Effector memory CD8-positive, alpha-beta T cell (primary cell): ENCODE measurements at regions not wholly inside any gene's neighbourhood (a gene's known extent, or its start where the extent isn't known, plus 50 kb on each side); places are given as distances from the start of the nearest gene placed in this dataset.
"Not testable (repeated sequence)": the region's sequence is repeated elsewhere in the genome, so short reads cannot be mapped to it uniquely, and the experiment has no call there.

Source experiments
- ATAC-seq: fragments of 150-1000 bp; cut with Tn5 transposase; replicated peaks from 2 replicates; pipeline ENCODE4 v1.10.0; 2021; ENCODE audit warnings: mild to moderate bottlenecking, moderate library complexity
- DNase-seq, 3 experiments: peaks; one replicate each; pipeline ENCODE4 v3.0.0; 2021
- H3K27ac Mint-ChIP-seq, 2 donors: one replicate each; pipeline ENCODE4 v1.8.0; 2022; ENCODE audit warnings: mild to moderate bottlenecking in 2 of 2, mixed read lengths in 2 of 2, moderate library complexity in 2 of 2
- H3K27me3 Mint-ChIP-seq, 2 donors: one replicate each; pipeline ENCODE4 v1.8.0; 2022; ENCODE audit warnings: mixed read lengths in 2 of 2
- H3K36me3 Mint-ChIP-seq: one replicate; pipeline ENCODE4 v1.8.0; 2022; ENCODE audit warnings: mild to moderate bottlenecking, moderate library complexity, mixed read lengths; ENCODE audit not compliant: insufficient read depth
- H3K4me1 Mint-ChIP-seq, 2 donors: one replicate each; pipeline ENCODE4 v1.8.0; 2022; ENCODE audit warnings: low read depth in 2 of 2, mixed read lengths in 2 of 2
- H3K4me3 Mint-ChIP-seq, 2 donors: one replicate each; pipeline ENCODE4 v1.8.0; 2022; ENCODE audit warnings: mild to moderate bottlenecking in 2 of 2, mixed read lengths in 2 of 2, moderate library complexity in 2 of 2
- H3K9me3 Mint-ChIP-seq, 2 donors: one replicate each; pipeline ENCODE4 v1.8.0; 2022; ENCODE audit warnings: mixed read lengths in 2 of 2

DNA sequence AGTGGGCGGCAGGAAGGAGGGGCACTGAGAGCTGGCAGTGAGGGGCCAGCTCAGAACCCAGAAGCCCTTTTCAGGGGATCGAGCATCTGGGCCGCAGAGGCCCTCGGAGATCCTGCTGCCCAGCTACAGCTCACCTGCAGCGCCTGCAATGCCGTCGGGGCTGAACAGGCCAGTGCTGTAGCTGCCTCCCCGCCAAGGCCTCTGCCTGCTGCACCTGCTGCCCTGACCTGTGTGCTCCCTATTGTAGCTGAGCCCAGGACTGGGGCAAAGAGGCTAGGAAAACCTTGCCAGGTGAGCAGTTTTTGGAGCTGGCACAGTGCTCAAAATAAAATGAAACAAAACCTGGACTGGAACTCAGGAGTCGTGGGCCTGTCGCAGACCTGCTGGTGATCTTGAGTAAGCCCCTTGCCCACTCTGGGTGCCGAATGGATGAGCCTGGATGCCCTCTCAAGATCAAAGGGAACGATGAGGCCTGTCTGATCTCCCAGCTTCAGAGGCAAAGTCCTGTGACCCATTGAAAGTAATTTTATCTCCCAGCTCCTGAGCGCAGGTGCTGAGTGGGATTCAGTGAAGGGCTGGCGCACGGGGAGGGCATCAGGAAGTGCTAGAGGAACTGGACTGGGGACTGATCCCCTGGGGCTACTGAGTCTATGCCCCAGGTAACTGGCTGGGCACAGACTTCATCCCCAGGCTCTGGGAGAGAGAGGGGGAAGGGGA is 154.6 kb downstream of the FOXD2 start:
- Mint-ChIP-seq H3K9me3 (no peaks in the 10 kb centered on the region), H3K4me3 (no peak overlapping the region), H3K36me3 (no peaks in the 10 kb centered on the region), H3K27ac (no peak overlapping the region), H3K4me1 (no peaks in the 10 kb centered on the region), H3K27me3 (peaks cover 16 to 26% of the 10 kb centered on the region in 2 donors)
- ATAC-seq (no peak), DNase-seq (no peak)

DNA sequence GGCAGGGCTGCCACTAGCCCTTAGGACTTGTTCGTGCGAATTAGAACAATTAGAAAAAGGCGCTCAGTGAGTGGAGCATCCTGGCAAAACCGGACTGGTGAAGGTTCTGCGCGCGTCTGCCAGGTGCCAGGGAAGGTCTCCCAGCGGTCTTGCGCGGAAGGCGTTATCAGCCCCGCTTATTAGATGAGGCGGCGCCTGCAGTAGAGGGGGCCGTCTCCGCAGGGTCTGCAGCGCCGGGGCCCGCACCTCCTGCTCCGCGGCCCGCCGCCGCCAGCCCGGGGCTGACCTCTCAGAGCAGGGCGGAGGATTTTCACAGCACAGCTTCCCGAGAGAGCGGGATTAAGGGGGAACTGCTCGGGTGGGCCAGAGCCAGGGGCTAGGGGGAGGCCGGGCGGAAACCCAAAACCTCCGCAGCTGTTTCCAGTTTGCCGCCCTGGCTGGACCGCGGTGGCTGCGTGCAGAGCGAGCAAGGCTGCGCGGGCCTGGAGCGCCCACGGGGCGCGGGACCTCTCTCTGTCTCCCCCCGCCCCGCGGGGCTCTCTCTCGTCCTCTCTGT is 155.2 kb downstream of the FOXD2 start:
- peaks cover 21 to 32% of the 10 kb centered on the region in 2 donors for H3K27me3 Mint-ChIP-seq
- no peaks in the 10 kb centered on the region for H3K4me1 Mint-ChIP-seq
- no peak for ATAC-seq
- no peaks in the 10 kb centered on the region for H3K9me3 Mint-ChIP-seq
- no peaks in the 10 kb centered on the region for H3K36me3 Mint-ChIP-seq
- no peak for DNase-seq
- H3K4me3 Mint-ChIP-seq = no peak overlapping the region
- no peak overlapping the region for H3K27ac Mint-ChIP-seq

GRCh38 chr1:47593598-47594285 is 155.9 kb downstream of the FOXD2 start:
- no peak for DNase-seq
- Mint-ChIP-seq H3K4me1 (no peaks in the 10 kb centered on the region), H3K9me3 (no peaks in the 10 kb centered on the region), H3K4me3 (no peak overlapping the region), H3K27ac (no peak overlapping the region), H3K27me3 (peaks cover 21 to 39% of the 10 kb centered on the region in 2 donors), H3K36me3 (no peaks in the 10 kb centered on the region)
- no peak for ATAC-seq

- Mint-ChIP-seq H3K36me3 (no peaks in the 10 kb centered on the region), H3K4me3 (no peak overlapping the region), H3K9me3 (peaks cover 0 to 3% of the 10 kb centered on the region in 2 donors), H3K27ac (no peak overlapping the region), H3K27me3 (peaks cover 29 to 44% of the 10 kb centered on the region in 2 donors), H3K4me1 (no peaks in the 10 kb centered on the region)
- DNase-seq = no peak
- no peak for ATAC-seq
Observed at GRCh38 chr1:47594627-47595026, 156.8 kb downstream of the FOXD2 start.

GRCh38 chr1:47596328-47596727 is 158.5 kb downstream of the FOXD2 start:
- no peaks in the 10 kb centered on the region for H3K4me1 Mint-ChIP-seq
- H3K27me3 Mint-ChIP-seq = peaks cover 37 to 44% of the 10 kb centered on the region in 2 donors
- ATAC-seq = no peak

DNA sequence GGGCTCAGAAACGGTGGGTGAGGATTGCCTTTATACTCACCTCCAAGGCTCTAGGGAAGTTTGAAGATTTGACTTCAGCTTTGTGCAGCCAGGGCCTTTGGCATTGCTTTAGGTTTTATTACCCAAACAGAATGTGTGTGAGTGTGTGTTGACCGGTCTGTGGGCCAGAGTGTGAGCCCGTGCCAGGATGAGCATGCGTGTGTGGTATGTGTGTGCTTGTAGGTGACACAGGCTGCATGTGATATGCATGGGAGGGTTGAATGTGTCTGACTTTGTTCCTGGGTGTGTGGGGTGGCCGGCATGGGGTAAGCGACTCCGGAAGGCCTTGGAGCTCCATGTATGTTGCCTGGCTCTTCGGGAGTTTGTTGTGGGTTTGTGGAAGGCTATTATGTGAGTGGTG is 160.5 kb downstream of the FOXD2 start:
- Mint-ChIP-seq H3K9me3 (peaks cover 0 to 5% of the 10 kb centered on the region in 2 donors), H3K27ac (no peak overlapping the region), H3K27me3 (peaks cover 48 to 55% of the 10 kb centered on the region in 2 donors), H3K4me1 (no peaks in the 10 kb centered on the region), H3K4me3 (no peak overlapping the region), H3K36me3 (no peaks in the 10 kb centered on the region)
- no peak for DNase-seq
- no peak for ATAC-seq

More at GRCh38 chr1:47596328-47596727, 158.5 kb downstream of the FOXD2 start:
- DNase-seq = no peak
- H3K36me3 Mint-ChIP-seq = no peaks in the 10 kb centered on the region
- no peak overlapping the region for H3K4me3 Mint-ChIP-seq
- peaks cover 0 to 3% of the 10 kb centered on the region in 2 donors for H3K9me3 Mint-ChIP-seq
- H3K27ac Mint-ChIP-seq = no peak overlapping the region

GRCh38 chr1:47599777-47600176 is 161.9 kb downstream of the FOXD2 start:
- no peaks in the 10 kb centered on the region for H3K4me1 Mint-ChIP-seq
- H3K27ac Mint-ChIP-seq = no peak overlapping the region
- ATAC-seq = no peak
- H3K36me3 Mint-ChIP-seq = no peaks in the 10 kb centered on the region
- DNase-seq = no peak
- peaks cover 0 to 5% of the 10 kb centered on the region in 2 donors for H3K9me3 Mint-ChIP-seq
- H3K27me3 Mint-ChIP-seq = peaks cover 38 to 47% of the 10 kb centered on the region in 2 donors
- H3K4me3 Mint-ChIP-seq = no peak overlapping the region

DNA sequence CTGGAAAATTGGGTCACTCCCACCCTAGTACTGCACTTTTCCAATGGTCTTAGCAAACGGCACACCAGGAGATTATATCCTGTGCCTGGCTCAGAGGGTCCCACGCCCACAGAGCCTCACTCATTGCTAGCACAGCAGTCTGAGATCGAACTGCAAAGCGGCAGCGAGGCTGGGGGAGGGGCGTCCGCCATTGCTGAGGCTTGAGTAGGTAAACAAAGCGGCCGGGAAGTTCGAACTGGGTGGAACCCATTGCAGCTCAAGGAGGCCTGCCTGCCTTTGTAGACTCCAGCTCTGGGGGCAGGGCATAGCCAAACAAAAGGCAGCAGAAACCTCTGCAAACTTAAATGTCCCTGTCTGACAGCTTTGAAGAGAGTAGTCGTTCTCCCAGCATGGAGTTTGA is 164.6 kb downstream of the FOXD2 start:
- H3K4me3 Mint-ChIP-seq, ATAC-seq, H3K36me3 Mint-ChIP-seq, H3K27ac Mint-ChIP-seq, DNase-seq, H3K4me1 Mint-ChIP-seq, H3K9me3 Mint-ChIP-seq: not testable (repeated sequence)
- peaks cover 24 to 50% of the 10 kb centered on the region in 2 donors for H3K27me3 Mint-ChIP-seq

DNA sequence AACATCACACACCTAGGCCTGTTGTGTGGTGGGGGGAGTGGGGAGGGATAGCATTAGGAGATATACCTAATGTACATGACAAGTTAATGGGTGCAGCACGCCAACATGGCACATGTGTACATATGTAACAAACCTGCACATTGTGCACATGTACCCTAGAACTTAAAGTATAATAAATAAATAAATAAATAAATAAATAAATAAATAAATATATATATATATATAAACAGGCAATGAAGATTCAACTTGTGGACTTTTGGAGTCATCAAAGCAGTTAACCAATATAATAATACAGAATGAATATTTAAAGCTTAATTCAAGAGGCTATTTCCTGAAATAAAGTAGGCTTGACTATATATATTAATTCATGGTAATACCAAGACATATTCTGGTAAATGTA is 167.0 kb downstream of the FOXD2 start:
- not testable (repeated sequence) for H3K36me3 Mint-ChIP-seq, H3K27ac Mint-ChIP-seq, H3K4me1 Mint-ChIP-seq, H3K9me3 Mint-ChIP-seq, H3K4me3 Mint-ChIP-seq, ATAC-seq, DNase-seq
- H3K27me3 Mint-ChIP-seq = peaks cover 22 to 43% of the 10 kb centered on the region in 2 donors

DNA sequence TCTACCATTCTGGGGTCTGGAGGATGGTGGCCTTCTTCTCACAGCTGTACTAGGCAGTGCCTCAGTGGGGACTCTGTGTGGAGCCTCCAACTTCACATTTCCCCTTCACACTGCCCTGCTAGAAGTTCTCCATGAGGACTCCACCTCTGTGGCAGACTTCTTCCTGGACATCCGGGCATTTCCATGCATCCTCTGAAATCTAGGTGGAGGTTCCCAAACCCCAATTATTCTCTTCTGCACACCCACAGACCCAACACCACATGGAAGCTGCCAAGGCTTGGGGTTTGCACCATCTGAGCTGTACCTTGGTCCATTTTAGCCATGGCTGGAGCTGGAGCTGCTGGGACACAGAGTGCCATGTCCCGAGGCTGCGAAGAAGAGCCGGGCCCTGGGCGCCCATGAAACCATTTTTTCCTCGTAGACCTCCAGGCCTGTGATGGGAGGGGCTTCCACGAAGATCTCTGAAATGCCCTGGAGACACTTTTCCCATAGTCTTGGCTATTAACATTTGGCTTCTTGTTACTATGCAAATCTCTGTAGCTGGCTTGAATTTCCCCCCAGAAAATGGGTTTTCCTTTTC is 170.5 kb downstream of the FOXD2 start:
- Mint-ChIP-seq H3K9me3 (no peaks in the 10 kb centered on the region), H3K4me3 (no peak overlapping the region), H3K36me3 (no peaks in the 10 kb centered on the region), H3K27ac (no peak overlapping the region), H3K27me3 (peaks cover 18 to 19% of the 10 kb centered on the region in 2 donors), H3K4me1 (peaks cover 0 to 2% of the 10 kb centered on the region in 2 donors)
- no peak for DNase-seq
- ATAC-seq = no peak

GRCh38 chr1:47611992-47612391 is 174.1 kb downstream of the FOXD2 start:
- DNase-seq = no peak
- Mint-ChIP-seq H3K27me3 (peaks cover 16 to 20% of the 10 kb centered on the region in 2 donors), H3K27ac (no peak overlapping the region), H3K9me3 (no peaks in the 10 kb centered on the region), H3K4me1 (peaks cover 0 to 2% of the 10 kb centered on the region in 2 donors), H3K36me3 (no peaks in the 10 kb centered on the region), H3K4me3 (no peak overlapping the region)
- no peak for ATAC-seq

GRCh38 chr1:47612819-47613218 is 175.0 kb downstream of the FOXD2 start:
- DNase-seq (no peak), ATAC-seq (no peak)
- H3K36me3 Mint-ChIP-seq = no peaks in the 10 kb centered on the region
- H3K4me3 Mint-ChIP-seq = no peak overlapping the region
- H3K9me3 Mint-ChIP-seq = no peaks in the 10 kb centered on the region
- H3K27ac Mint-ChIP-seq = no peak overlapping the region
- H3K4me1 Mint-ChIP-seq = peaks cover 0 to 2% of the 10 kb centered on the region in 2 donors
- peaks cover 24 to 25% of the 10 kb centered on the region in 2 donors for H3K27me3 Mint-ChIP-seq

DNA sequence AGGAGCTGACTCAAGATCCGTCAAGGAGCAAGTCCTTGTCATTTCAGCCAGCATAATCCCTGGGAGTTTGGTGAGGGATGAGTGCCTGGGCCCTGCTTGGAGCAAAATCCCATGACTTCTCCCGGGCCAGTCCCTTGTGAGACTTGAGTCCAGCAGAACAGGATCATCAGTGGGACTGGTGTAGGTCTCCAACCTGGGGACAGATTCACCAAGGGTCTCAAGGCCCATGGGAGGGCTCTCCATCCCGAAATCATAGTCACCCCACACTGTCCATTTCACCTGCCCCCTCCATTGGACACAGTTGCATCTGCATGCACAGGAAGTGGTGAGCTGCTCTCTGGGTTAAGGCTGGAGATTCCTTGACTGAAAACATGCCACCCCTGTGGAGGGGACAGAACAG is 178.2 kb downstream of the FOXD2 start:
- ATAC-seq (no peak), DNase-seq (no peak)
- Mint-ChIP-seq H3K4me3 (no peak overlapping the region), H3K36me3 (no peaks in the 10 kb centered on the region), H3K9me3 (no peaks in the 10 kb centered on the region), H3K4me1 (no peaks in the 10 kb centered on the region), H3K27ac (no peak overlapping the region), H3K27me3 (peaks cover 12 to 17% of the 10 kb centered on the region in 2 donors)
